ENCODE measurements at regions not wholly inside any gene's neighbourhood (a gene's known extent, or its start where the extent isn't known, plus 50 kb on each side); places are given as distances from the start of the nearest gene placed in this dataset.
A peak's percentile ranks its signal among the peaks of the same experiment; 100 is the strongest.

DNA sequence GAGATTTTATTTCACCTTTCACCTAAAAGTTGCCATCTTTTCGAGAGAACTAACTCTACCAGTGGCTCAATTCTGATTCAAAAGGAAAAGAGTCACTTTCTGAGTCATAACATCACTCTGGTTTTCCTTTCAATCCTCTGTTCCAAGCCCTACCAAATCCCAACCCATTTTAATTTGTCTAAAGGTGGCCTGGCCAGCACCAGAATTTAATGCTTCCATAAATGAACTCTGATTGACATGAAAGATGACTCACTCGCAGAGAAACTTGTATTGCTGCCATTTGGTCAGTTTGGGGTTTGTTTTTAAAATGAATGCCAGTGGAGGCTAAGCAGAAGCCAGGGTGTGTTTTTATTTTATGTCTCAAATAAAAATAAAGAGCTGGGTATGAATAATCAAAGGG, 117.4 kb upstream of the SOX5 start:
- DNase-seq, result no peak

DNA sequence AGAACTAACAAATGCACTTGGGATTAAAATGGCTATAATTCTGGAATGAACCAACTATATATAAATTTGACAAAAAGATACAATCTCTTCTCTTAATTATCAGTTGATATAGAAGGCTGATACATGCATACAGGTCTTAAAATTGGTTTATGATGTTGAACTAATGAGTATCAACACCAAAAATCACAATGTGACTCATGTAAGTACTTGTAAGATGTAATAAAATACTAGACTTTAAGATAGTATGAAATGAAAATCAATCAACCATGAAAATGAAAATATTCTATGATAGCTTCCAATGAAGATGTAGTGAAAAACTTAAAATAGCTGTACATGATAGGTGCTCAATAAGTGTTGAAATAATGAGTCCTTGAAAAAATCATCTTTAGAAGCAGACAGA, 116.6 kb upstream of the SOX5 start:
- DNase-seq, result no peak

- DNase-seq, result no peak
Observed at GRCh38 chr12:24062642-24063245, 113.3 kb upstream of the SOX5 start.

DNA sequence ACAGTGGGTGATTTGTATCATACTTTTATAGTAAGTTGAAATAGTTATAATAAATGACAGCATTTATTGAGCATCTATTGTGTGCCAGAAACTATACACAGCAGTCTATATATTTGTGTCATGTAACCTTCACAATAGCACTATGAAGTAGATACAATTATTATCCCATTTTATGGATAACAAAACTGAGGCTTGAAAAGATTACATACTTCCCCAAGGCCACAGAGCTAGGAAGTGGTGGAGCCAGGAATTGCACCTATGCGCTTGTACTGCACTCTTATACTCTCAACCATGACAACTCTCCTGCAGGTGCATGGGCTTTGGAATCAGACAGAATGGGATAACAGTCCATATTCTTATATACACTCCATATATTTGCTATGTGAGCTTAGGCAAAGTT, 110.6 kb upstream of the SOX5 start:
- DNase-seq, result no peak

GRCh38 chr12:24057920-24058476, 108.5 kb upstream of the SOX5 start:
- peak; percentile 65 for DNase-seq

DNA sequence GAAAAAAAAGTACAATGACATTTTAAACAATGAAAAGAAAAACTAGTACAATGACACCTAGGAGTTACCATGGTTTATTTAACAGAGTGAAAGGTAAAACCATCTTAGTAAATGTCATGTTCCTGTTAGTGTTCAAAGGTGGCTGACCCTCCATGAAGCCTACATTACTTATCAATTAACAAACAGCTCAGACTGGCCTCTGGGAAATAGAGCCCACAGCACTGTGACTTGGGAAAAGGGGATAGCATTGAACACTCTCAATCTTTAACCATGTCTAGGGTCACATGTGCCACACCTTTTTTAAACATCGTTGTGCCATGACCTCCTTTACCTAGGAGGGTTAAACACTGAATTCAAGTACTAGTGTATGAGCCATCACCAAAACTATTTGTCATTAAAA, 106.3 kb upstream of the SOX5 start:
- no peak for DNase-seq

GRCh38 chr12:24054416-24054815, 104.9 kb upstream of the SOX5 start:
- DNase-seq, result no peak

DNA sequence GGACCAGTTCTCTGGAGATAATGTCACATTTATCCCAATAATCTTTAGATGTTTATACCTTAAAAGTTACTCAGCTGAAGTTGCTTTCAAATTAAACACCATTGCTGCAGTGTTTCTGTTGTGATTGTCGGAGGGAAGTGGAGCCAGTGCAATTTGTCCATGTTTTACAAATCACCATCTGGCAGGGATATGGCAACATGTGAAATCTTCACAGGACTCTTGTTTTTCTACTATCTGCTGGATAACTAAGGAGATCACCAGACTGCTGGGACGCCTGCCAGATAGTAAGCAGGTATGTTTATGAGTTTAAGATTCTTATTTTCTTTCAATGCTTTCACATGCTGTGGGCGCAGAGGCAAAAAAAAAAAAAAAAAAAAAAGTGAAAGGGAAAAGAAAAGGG, 100.3 kb upstream of the SOX5 start:
- DNase-seq, result peak; percentile 95

DNA sequence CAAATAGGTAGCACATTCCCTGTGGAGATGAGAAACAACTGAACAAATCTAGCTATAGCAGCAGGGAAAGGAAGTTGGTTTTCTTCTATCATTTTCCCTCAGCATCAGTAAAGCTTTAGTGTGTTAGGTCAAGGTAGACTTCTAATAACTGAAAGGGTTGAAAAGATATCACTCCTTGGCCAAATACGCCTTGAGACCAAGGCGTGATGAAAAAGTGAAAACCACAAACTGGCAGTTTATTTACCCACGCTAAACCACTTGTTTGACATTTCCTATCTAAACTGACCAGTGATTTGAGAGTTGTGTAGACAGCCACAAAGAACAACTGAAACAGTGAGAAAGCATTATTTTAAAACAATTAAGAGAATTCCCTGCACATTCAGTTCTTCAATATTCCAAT, 99.6 kb upstream of the SOX5 start:
- no peak for DNase-seq

DNA sequence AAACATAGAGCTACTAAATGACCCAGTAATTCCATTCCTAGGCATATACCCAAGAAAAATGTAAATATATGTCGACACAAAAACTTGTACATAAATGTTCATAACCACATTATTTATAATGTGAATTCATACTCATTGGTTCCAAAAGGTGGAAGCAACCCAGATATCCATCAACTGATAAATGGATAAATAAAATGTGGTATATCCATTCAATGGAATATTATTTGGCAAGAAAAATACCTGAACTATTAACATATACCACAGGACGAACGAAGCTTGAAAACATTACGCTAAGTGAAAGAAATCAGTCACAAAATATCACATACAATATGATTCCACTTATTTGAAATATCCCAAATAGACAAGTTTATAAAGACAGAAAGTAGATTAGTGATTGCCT, 99.0 kb upstream of the SOX5 start:
- no peak for DNase-seq

GRCh38 chr12:24047326-24047725, 97.9 kb upstream of the SOX5 start:
- DNase-seq, result no peak

GRCh38 chr12:24045816-24046257, 96.4 kb upstream of the SOX5 start:
- no peak for DNase-seq

DNA sequence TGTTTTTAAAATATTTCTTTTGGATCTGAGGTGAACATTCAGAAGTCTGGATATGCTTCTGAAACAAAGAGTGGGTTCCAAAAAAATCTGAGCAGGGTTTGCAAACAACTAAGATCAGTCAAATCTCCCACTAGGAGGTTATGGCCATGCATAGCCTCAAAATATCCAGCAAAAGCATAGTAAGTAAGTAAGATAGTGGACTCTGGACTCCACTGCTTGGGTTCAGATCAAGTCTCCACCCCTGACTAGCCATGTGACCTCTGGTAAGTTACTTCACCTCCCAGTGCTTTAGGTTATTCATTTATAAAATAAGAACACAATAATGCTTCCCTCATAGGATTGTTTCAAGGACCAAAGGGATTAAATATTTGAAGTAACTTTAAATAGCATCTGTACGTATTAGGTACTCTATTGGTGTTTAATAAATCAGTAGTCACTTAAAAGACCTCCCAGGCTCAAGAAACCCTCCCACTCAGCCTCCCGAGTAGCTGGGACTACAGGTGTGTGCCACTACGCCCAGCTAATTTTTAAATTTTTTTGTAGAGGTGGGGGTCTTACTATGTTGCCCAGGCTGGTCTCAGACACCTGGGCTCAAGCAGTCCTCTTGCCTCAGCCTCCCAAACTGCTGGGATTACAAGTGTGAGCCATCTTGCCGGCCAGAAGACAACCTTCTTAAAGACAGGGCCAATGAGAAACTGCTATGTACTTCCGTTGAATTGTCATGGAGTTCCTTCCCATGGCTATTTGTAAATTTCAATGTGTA, 95.7 kb upstream of the SOX5 start:
- DNase-seq, result no peak

GRCh38 chr12:24042651-24043050, 93.2 kb upstream of the SOX5 start:
- no peak for DNase-seq

- DNase-seq, result no peak
Observed at GRCh38 chr12:24039113-24039525, 89.6 kb upstream of the SOX5 start.

DNA sequence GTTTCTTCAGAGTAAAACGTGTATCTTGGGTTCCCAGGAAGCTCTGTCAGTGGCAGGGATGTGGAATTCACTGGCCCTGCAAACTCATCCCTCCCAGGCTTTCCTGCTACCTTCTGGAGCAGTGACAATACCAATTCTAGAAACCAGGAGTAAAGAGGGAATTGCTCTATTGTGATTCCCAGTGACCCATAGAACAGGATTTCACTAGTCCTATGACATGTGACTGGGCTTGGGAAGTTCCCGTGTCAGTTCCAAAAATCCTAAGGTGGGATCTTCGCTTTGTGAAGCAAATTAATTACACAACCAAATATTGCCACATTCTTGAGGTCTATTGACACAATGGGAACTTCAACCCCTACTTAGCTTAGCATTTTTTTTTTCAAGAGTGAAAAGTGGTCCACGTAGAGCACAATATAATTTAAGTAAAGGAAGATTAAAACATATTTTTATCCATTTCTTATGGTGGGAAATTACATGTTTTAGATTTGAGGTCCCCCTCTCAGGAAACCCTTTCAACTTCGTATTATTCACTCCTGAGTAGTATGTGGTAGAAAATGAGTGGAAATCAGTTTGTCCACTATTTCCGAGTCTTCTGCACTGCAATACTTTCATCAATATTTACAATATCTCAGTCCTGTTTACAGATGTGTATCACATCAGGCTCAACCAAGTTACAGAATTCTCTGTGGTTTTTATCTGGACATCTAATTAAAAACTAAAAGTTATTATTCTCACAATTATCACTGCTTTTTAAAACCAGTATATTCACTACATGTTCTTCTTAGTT, 88.9 kb upstream of the SOX5 start:
- no peak for DNase-seq

- DNase-seq, result no peak
Observed at GRCh38 chr12:24036438-24037216, 87.2 kb upstream of the SOX5 start.

DNA sequence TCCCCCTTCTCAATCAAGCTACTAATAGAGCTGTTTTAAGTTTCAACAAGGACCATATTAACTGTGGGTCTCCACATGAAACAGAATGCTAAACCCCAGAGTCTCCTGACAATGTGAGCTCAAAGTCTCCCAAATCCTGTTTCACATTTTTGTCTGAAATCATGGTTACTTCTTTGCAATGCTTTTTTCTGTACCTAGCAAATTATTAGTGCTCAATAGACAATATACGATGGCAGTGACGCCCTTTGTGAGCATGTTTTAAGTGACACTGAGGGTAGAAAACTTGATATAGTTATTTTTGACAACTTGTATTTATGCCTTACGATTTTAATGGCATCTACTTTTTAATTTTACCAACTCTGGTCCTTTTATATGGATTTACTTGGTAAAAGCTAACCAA, 85.4 kb upstream of the SOX5 start:
- no peak for DNase-seq

GRCh38 chr12:24034160-24034559, 84.7 kb upstream of the SOX5 start:
- DNase-seq, result no peak

- DNase-seq, result no peak
Observed at GRCh38 chr12:24027352-24027751, 77.9 kb upstream of the SOX5 start.

DNA sequence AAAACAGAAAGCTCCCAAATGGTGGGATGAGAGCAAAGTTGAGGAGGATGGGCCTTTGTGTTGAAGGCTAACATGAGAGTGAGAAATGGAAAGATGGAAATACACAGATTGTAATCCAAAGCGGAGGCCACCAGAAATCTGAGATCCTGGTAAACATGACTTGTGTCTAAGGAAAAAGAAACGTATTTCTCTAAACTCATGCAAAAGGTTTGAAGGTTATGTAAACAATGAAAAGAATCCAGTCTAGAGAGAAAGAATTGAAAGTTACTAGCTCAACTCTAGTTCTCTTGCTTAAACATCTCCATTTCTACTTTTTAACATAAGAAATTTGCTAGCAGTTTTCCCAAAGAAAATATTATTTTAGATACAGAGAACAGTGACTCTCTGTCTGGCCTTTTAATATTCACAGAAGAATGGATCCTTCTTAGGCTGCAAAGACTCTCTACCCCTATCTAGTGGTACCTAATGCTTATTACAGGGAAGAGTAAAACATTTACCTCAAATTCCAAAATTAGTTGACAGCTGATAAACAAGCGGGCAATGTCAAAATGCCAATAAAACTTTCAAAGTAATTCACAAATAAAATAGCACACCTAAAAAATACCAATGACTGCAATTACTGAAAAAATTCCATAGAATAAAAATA, 75.8 kb upstream of the SOX5 start:
- peak; percentile 17 for DNase-seq

DNA sequence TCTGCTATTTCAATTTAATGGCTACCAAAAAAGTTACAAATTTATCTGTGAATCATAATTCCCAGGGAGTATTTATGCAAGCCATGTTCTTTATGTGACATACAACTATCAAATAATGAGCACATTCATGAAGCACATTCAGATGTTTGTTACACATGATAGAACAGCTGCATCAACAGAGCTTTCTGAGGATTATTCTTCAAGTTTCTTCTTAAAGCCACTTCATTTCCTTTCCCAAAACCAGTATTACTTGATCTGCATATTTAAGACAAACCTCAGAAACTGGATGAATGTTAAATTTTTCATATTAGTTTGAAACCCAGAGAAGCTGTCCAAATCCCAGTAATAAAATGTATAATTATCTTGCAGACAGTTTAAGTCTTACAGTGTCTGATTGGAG, 73.6 kb upstream of the SOX5 start:
- no peak for DNase-seq

DNA sequence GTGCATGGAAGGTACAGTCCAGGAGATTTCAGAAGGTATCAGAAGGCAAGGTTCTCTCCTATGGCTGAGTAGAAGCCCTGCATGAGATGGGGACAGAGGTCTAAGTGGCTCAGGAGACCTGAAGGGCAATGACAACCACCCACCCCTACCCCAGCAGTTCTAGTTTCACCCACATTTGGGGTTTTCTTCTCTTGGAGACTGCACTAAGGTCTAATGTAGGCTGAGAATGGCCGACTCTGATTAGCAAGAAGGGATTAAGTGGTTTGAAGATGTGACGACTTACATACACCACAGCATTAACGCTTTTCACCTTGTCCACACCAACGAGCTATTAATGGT, 71.7 kb upstream of the SOX5 start:
- DNase-seq, result no peak
